Right ventricle myocardium inferior (tissue), 1 donor: ENCODE measurements at regions not wholly inside any gene's neighbourhood (a gene's known extent, or its start where the extent isn't known, plus 50 kb on each side); places are given as distances from the start of the nearest gene placed in this dataset.
"Not testable (repeated sequence)": the region's sequence is repeated elsewhere in the genome, so short reads cannot be mapped to it uniquely, and the experiment has no call there.

ENCODE experiments used
- ATAC-seq: fragments of 200-7000 bp; cut with Tn5 transposase; one replicate; pipeline ENCODE4 v1.9.1; 2020; ENCODE audit warnings: mild to moderate bottlenecking, moderate library complexity
- DNase-seq: peaks from one replicate; pipeline ENCODE4 v3.0.0; 2021; ENCODE audit errors: missing footprints
- intact Hi-C: fragments of 100-400 bp; cut with DNase I; formaldehyde crosslinking; loops from one replicate; pipeline ENCODE4 v1.11.0; 2022
- donor health status: DM: no; HTN: yes; CAD: no; lungs with severe emphysema.

GRCh38 chrX:121761845-121762244 is 714.4 kb downstream of the GLUD2 start:
- no peak for DNase-seq
- ATAC-seq: no peak
- intact Hi-C loops: no loop called here

- intact Hi-C loops: no loop called here
- ATAC-seq: no peak
- DNase-seq: no peak
Observed at GRCh38 chrX:121763671-121764070, 716.3 kb downstream of the GLUD2 start.

GRCh38 chrX:121768210-121768609 is 720.8 kb downstream of the GLUD2 start:
- DNase-seq, ATAC-seq, intact Hi-C loops: not testable (repeated sequence)

GRCh38 chrX:121781991-121782390 is 734.6 kb downstream of the GLUD2 start:
- intact Hi-C loops: no loop called here
- ATAC-seq: no peak
- no peak for DNase-seq

- ATAC-seq: no peak
- intact Hi-C loops: no loop called here
Observed at GRCh38 chrX:121782544-121782943, 735.1 kb downstream of the GLUD2 start.

GRCh38 chrX:121782976-121783375 is 735.6 kb downstream of the GLUD2 start:
- DNase-seq: no peak
- intact Hi-C loops: no loop called here
- no peak for ATAC-seq

More at GRCh38 chrX:121782544-121782943, 735.1 kb downstream of the GLUD2 start:
- no peak for DNase-seq

GRCh38 chrX:121802881-121803412 is 755.5 kb downstream of the GLUD2 start:
- DNase-seq: no peak
- intact Hi-C loops: no loop called here
- no peak for ATAC-seq

- ATAC-seq: no peak
- intact Hi-C loops: no loop called here
- no peak for DNase-seq
Observed at GRCh38 chrX:121823406-121823805, 776.0 kb downstream of the GLUD2 start.

- intact Hi-C loops: no loop called here
Observed at GRCh38 chrX:121831601-121832000, 784.2 kb downstream of the GLUD2 start.

GRCh38 chrX:121832446-121832845 is 785.0 kb downstream of the GLUD2 start:
- intact Hi-C loops: no loop called here
- no peak for ATAC-seq
- DNase-seq: no peak

More at GRCh38 chrX:121831601-121832000, 784.2 kb downstream of the GLUD2 start:
- ATAC-seq: no peak
- DNase-seq: no peak

GRCh38 chrX:121836000-121836399 is 788.6 kb downstream of the GLUD2 start:
- DNase-seq (no peak), ATAC-seq (no peak)
- intact Hi-C loops: no loop called here

GRCh38 chrX:121851033-121851432 is 803.6 kb downstream of the GLUD2 start:
- DNase-seq (no peak), ATAC-seq (no peak)
- intact Hi-C loops: no loop called here

- ATAC-seq (no peak), DNase-seq (no peak)
- intact Hi-C loops: no loop called here
Observed at GRCh38 chrX:121853762-121854613, 806.6 kb downstream of the GLUD2 start.

- DNase-seq (no peak), ATAC-seq (no peak)
- intact Hi-C loops: no loop called here
Observed at GRCh38 chrX:121854614-121854911, 807.2 kb downstream of the GLUD2 start.

- intact Hi-C loops: no loop called here
- no peak for DNase-seq
- ATAC-seq: no peak
Observed at GRCh38 chrX:121858867-121859647, 811.6 kb downstream of the GLUD2 start.

- intact Hi-C loops: no loop called here
- DNase-seq: no peak
- ATAC-seq: no peak
Observed at GRCh38 chrX:121863976-121864375, 816.6 kb downstream of the GLUD2 start.

GRCh38 chrX:121864561-121864960 is 817.2 kb downstream of the GLUD2 start:
- intact Hi-C loops: no loop called here
- DNase-seq (no peak), ATAC-seq (no peak)

- intact Hi-C loops: no loop called here
- DNase-seq (no peak), ATAC-seq (no peak)
Observed at GRCh38 chrX:121869876-121870477, 822.6 kb downstream of the GLUD2 start.

GRCh38 chrX:121871122-121871521 is 823.7 kb downstream of the GLUD2 start:
- DNase-seq: no peak
- no peak for ATAC-seq
- intact Hi-C loops: no loop called here

GRCh38 chrX:121876305-121876704 is 828.9 kb downstream of the GLUD2 start:
- DNase-seq (no peak), ATAC-seq (no peak)
- intact Hi-C loops: no loop called here
